SJCRH30 (cell line): ENCODE measurements at regions not wholly inside any gene's neighbourhood (a gene's known extent, or its start where the extent isn't known, plus 50 kb on each side); places are given as distances from the start of the nearest gene placed in this dataset.

ENCODE experiments used
- DNase-seq, 2 experiments: peaks; one replicate each; pipeline ENCODE4 v3.0.0-alpha.2; 2015 to 2020
- H3K27ac ChIP-seq: fragments of 250-450 bp; sonication (Bioruptor Pico); 2 replicates; pipeline ENCODE4 v1.5.1; 2020; ENCODE audit warnings: mild to moderate bottlenecking, moderate library complexity
- H3K27me3 ChIP-seq: fragments of 250-450 bp; sonication (Bioruptor Pico); 2 replicates; pipeline ENCODE4 v1.5.1; 2020; ENCODE audit warnings: mild to moderate bottlenecking, moderate library complexity
- H3K36me3 ChIP-seq: fragments of 250-450 bp; sonication (Bioruptor Pico); 2 replicates; pipeline ENCODE4 v1.5.1; 2020; ENCODE audit warnings: mild to moderate bottlenecking, moderate library complexity
- H3K4me1 ChIP-seq: fragments of 250-450 bp; sonication (Bioruptor Pico); 2 replicates; pipeline ENCODE4 v1.5.1; 2020; ENCODE audit warnings: mild to moderate bottlenecking, moderate library complexity
- H3K4me3 ChIP-seq: fragments of 250-450 bp; sonication (Bioruptor Pico); 2 replicates; pipeline ENCODE4 v1.5.1; 2020; ENCODE audit warnings: mild to moderate bottlenecking, moderate library complexity
- H3K9me3 ChIP-seq: fragments of 250-450 bp; sonication (Bioruptor Pico); replicated peaks from 2 replicates; pipeline ENCODE4 v1.5.1; 2020; ENCODE audit warnings: mild to moderate bottlenecking, moderate library complexity

DNA sequence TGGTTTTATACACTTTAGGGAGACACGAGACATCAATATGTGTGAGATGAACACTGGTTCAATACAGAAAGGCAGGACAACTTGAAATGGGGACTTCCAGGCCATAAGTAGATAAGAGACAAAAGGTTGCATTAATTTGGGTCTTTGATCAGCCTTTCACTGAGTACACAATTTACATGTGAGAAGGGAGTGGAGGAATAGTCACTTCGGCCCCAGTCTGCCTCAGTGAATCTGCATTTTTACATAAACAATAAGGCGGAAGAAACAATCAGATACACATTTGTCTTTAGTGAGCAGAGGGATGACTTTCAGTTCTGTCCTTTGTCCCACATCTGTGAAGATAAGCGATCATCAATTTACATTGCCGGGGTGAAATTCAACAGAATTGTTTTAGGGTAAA, 104.3 kb upstream of the ARL4C start:
- no peaks in the 10 kb centered on the region for H3K27me3 ChIP-seq
- no peaks in the 10 kb centered on the region for H3K4me1 ChIP-seq
- no peak for DNase-seq
- no peaks in the 10 kb centered on the region for H3K9me3 ChIP-seq
- H3K36me3 ChIP-seq = no peaks in the 10 kb centered on the region
- H3K27ac ChIP-seq = no peak overlapping the region
- H3K4me3 ChIP-seq = no peak overlapping the region

DNA sequence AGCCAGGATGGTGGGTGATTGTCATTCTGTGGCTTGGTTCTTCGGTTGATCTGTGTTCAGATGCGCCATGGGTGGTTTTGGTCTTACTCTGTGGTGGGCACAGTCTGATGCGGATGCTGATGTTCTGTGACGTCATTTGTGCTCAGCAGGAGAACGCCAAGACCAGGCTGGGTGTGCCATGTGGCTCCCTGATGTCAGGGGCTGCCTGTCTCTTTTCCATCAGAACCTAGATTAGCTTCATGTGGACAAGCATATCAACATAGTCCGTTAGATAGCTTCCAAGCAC, 100.6 kb upstream of the ARL4C start:
- Histone ChIP-seq H3K36me3 (no peaks in the 10 kb centered on the region), H3K9me3 (no peaks in the 10 kb centered on the region), H3K27ac (no peak overlapping the region), H3K4me1 (no peaks in the 10 kb centered on the region), H3K4me3 (no peak overlapping the region), H3K27me3 (no peaks in the 10 kb centered on the region)
- no peak for DNase-seq

DNA sequence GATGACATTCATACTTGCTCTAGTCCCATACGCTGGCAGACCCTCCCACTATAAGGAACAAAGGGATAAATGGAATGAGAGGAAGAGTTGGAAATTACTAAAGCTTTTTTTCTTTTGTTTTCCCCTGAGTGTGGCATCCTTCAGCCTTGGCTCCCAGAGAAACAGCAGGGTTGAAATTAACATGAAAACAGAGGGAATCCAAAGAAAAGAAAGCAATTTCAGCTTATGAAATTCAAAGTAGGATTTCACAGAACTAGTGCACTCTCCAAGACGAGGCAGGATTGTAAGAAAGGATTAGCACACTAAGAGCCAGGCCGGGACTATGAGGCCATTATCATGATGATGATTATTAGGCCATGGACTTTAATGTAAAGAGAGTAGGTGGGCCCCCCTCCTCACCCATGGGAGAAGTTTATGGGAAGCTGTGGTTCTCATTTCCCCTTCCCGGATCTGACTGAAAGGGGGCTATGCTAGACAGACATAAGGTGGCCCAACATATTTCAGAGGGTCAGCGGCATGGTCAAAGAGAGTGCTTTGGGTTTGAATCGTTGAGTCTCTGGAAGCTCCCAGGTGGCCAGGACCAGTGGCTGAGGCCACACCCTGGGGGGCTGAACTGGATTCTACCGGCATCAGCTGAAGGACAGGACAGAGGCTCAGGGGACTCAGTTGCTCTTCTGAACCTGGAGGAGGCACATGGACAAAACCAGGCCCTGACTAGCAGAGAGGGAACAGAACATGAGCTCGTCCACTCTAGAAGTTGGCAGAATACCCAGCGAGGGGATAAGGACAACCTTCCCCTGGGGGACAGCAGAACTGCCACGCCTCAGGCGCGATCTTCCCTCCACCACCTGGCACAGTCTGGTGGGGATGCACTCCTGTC, 100.1 kb upstream of the ARL4C start:
- no peaks in the 10 kb centered on the region for H3K36me3 ChIP-seq
- H3K4me1 ChIP-seq = no peaks in the 10 kb centered on the region
- no peak overlapping the region for H3K4me3 ChIP-seq
- H3K27ac ChIP-seq = no peak overlapping the region
- DNase-seq = no peak
- H3K9me3 ChIP-seq = no peaks in the 10 kb centered on the region
- H3K27me3 ChIP-seq = no peaks in the 10 kb centered on the region; the same call in 1 of the 2 replicates

DNA sequence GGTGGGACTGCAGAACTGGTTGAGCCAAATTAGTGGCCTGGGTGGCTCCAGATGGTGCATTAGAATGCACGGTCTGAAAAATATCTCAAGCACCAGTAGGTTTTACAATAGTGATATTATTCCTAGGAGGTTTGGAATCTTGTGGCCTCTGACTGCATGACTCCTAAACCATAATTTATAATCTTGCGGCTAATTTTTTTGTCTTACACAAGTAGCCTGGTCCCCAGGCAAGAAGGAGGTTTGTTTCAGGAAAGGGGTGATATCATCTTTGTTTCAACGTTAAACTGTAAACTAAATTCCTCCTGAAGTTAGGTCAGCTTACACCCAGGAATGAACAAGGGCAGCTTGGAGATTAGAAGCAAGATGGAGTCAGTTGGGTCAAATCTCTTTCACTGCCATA, 98.9 kb upstream of the ARL4C start:
- Histone ChIP-seq H3K4me1 (no peaks in the 10 kb centered on the region), H3K27ac (no peak overlapping the region), H3K4me3 (no peak overlapping the region), H3K27me3 (no peaks in the 10 kb centered on the region; the same call in 1 of the 2 replicates), H3K9me3 (no peaks in the 10 kb centered on the region), H3K36me3 (no peaks in the 10 kb centered on the region)
- DNase-seq = no peak

DNA sequence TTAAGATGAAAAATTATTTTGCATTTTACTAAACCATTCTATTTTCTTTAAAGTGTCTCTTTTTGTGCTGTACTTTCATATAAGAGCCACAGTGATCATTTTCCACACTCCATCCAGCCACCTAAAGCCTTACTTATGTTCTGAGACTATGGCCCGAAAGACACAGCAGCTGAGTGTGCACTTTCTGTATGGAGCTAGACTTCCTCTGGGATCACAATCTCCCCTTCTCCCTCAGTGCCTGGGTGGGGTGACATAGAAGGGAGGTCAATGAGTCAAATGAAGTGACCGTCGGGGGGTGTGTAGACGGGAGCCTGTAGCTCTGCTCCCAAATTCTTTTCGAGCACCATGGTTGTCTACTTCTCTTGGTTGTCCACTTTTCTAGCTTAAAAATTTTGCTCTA, 97.8 kb upstream of the ARL4C start:
- no peaks in the 10 kb centered on the region for H3K9me3 ChIP-seq
- no peaks in the 10 kb centered on the region for H3K4me1 ChIP-seq
- H3K36me3 ChIP-seq = no peaks in the 10 kb centered on the region
- no peak overlapping the region for H3K27ac ChIP-seq
- H3K4me3 ChIP-seq = no peak overlapping the region
- no peak for DNase-seq
- no peaks in the 10 kb centered on the region; the same call in 1 of the 2 replicates for H3K27me3 ChIP-seq

DNA sequence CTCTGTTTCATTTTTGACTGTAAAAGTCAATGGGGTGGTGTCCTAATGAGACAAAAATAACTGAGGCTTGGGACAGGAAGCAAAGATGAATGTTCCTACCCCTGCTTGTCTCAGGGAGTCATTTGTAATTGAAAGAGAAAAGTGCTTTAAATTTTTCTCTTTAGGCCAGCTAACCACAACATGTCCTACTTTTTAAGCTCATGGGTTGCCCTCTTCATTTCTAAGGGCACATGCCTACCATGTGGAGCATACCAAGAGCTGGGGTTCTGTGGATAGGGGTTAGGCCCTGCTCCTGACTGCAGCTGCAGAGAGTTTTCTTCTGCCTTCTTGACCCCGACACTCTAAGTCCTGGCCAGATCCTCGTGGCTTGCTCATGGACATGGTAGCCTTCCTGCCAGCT, 96.8 kb upstream of the ARL4C start:
- H3K4me3 ChIP-seq = no peak overlapping the region
- no peaks in the 10 kb centered on the region for H3K4me1 ChIP-seq
- H3K27ac ChIP-seq = no peak overlapping the region
- H3K27me3 ChIP-seq = no peaks in the 10 kb centered on the region; the same call in 1 of the 2 replicates
- no peaks in the 10 kb centered on the region for H3K9me3 ChIP-seq
- H3K36me3 ChIP-seq = no peaks in the 10 kb centered on the region
- DNase-seq = no peak

DNA sequence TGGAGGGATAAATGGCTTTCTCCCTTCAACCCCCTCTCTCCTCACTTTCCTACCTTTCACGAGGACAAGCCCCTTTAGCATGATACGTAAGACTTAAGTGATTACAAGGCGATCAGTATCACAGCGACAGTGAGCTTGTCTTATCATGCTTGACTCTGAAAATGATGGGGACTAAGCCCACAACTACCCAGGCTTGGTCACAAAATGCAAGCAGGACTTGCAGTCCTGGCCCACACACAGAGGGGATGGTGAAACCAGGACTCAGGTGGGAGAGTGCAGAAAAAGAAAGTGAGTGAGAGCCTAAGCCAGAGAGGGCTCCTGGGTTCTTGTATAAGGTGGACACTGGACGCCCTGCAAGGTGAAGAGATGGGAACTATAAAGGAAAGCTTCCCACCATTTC, 95.7 kb upstream of the ARL4C start:
- no peaks in the 10 kb centered on the region for H3K36me3 ChIP-seq
- no peak overlapping the region for H3K4me3 ChIP-seq
- H3K27me3 ChIP-seq = no peaks in the 10 kb centered on the region; the same call in 1 of the 2 replicates
- H3K27ac ChIP-seq = no peak overlapping the region
- no peak for DNase-seq
- H3K4me1 ChIP-seq = no peaks in the 10 kb centered on the region
- no peaks in the 10 kb centered on the region for H3K9me3 ChIP-seq

DNA sequence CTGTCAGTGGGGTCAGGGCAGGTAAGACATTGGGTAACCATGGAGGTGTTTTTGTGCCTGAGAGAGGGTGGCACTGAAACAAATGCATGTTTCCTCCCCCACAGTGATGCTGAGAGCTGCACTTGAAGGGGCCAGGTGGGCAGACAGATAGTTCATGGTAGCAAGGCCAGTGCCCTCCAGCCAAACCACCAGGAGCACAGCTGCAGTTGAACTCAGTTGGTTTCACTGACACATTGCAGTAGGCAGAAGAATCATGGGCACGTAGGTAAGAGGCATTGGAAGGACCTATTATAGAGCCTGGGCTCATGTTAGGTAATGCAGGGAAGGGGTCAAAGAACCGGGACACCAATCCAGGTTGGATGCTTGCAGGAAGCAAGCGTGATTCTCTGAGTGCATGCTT, 93.2 kb upstream of the ARL4C start:
- no peak for DNase-seq
- Histone ChIP-seq H3K27me3 (no peaks in the 10 kb centered on the region; the same call in 1 of the 2 replicates), H3K36me3 (no peaks in the 10 kb centered on the region), H3K27ac (no peak overlapping the region), H3K4me3 (no peak overlapping the region), H3K9me3 (no peaks in the 10 kb centered on the region), H3K4me1 (no peaks in the 10 kb centered on the region)

DNA sequence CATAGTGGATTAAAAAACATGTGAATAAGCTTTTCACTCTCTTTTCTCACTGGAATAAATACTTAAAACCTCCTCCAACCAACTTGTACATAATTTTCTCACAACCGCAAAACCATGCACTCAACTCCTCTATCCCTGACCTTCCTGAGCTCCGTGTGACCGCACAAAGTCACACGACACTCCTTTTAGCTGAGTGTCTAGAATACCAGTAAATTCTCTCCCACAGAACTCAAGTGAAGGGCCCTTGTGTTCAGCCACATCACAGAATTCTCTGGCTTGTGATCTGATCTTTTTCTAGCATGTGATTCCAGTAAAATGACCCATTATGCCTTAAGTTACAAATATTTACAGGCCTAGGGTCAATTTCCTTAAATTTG, 91.2 kb upstream of the ARL4C start:
- H3K9me3 ChIP-seq = no peaks in the 10 kb centered on the region
- H3K27me3 ChIP-seq = no peaks in the 10 kb centered on the region; the same call in 1 of the 2 replicates
- no peaks in the 10 kb centered on the region for H3K4me1 ChIP-seq
- H3K27ac ChIP-seq = no peak overlapping the region
- DNase-seq = no peak
- no peaks in the 10 kb centered on the region for H3K36me3 ChIP-seq
- H3K4me3 ChIP-seq = no peak overlapping the region

DNA sequence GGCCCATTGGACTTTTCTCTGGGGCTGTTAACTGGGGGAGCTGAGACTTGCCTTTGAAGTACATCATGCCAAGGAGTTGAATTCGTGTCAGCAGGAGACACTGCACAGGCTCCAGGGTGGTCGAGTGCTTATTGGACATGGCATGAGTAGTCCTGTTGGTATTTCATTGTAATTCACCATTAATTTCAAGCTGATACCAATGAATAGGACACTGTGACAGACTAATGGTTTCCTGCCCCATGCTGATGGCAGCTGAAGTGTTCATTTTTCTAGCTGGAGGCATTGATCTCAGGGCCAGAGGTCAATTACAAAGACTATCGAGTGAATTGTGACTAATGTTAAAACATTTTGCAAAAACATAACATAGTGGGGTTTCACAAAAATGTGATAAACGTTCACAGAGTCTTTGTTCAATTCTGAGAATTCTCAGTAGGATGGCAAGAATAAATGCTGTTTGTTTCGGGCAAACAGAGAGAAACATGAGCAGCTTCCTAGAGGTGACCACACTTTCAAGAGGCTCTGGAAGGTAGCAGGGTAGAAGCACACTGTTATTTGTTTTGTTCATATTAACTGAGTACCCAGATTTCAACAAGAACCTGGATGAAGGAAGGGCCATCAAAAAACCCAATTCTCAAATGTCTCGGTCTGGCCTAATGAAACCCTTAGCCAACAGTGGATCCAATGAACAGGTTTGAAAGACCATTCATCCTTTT, 90.6 kb upstream of the ARL4C start:
- Histone ChIP-seq H3K9me3 (no peaks in the 10 kb centered on the region), H3K36me3 (no peaks in the 10 kb centered on the region), H3K4me1 (no peaks in the 10 kb centered on the region), H3K4me3 (no peak overlapping the region), H3K27ac (no peak overlapping the region), H3K27me3 (no peaks in the 10 kb centered on the region; the same call in 1 of the 2 replicates)
- no peak for DNase-seq

DNA sequence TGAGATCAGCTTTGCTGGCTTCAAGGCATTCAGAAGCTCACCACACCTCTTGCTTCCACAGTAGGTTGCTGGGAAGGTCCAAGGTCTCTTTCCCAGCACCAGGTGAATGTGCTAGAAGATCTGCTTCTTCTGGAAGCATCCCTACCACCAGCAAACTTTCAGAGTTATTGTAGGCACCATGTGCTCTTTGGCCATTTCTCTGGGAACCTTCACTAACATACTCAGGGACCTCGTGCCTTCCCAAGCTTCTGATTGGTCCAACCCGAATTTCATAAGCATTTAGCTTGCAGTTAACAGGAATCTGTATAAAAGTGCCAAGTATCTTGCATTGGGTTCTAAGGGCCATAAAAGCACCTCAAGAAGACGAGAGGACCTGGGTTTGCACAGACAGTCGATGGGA, 86.5 kb upstream of the ARL4C start:
- H3K4me1 ChIP-seq = no peaks in the 10 kb centered on the region
- H3K9me3 ChIP-seq = no peaks in the 10 kb centered on the region
- H3K36me3 ChIP-seq = no peaks in the 10 kb centered on the region
- H3K27ac ChIP-seq = no peak overlapping the region
- no peak overlapping the region for H3K4me3 ChIP-seq
- no peak for DNase-seq
- H3K27me3 ChIP-seq = no peaks in the 10 kb centered on the region; the same call in 1 of the 2 replicates

DNA sequence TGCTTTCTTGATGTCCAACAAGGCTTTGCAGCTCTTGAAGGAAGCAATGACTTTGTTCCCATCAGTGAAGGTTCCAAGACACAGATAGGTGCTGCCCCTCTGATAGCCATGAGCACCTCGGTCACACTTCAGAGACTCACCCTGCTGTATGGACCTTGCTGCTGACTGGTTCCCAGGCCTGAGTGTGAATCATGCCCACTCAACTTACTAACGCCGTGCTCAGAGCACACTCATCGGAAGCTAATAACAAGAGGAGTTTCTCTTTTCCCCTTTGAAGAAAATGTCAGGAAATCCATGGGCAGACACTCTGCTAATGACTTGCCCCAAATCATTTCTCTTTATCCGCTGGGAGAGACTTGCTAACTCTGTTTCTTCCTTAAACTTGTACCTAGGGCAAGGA, 83.8 kb upstream of the ARL4C start:
- H3K4me3 ChIP-seq = no peak overlapping the region
- no peaks in the 10 kb centered on the region; the same call in 1 of the 2 replicates for H3K9me3 ChIP-seq
- no peak for DNase-seq
- no peaks in the 10 kb centered on the region; the same call in 1 of the 2 replicates for H3K27me3 ChIP-seq
- H3K4me1 ChIP-seq = no peaks in the 10 kb centered on the region
- no peaks in the 10 kb centered on the region for H3K36me3 ChIP-seq
- no peak overlapping the region for H3K27ac ChIP-seq

DNA sequence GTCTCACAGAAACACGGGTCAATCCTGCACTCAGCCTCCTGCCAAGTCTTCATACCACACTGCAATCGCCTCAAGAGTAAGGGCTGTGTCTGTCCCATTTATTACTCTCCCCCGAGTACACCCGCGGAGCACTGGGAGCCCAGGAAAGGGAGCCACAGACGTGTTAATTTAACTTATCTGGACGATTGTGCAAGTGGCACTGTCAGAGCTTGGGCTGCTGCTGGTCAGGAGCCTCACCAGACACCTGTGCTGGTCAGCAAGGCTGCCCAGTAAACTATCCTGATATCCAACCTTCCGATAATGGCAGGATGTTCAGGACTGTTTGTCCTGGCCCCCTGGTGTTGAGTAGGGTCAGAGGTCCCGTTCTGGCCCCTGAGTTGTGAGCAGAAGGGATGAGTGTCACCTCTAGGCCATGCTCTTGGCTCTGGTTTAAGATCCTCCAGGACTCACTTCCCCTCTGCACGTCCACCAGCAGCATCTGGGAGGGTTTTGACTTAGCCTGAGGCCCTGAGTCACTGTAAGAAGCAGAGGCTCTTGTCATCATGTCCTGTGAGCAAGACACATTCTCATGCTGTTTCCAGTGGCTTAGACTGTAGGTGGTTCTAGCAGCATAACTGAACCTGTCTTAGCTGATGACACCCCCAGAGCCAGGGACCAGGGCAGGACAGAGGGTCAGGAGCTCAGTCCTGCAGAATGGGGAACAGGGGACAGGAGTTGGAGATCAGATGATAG, 82.5 kb upstream of the ARL4C start:
- no peaks in the 10 kb centered on the region; the same call in 1 of the 2 replicates for H3K27me3 ChIP-seq
- no peak for DNase-seq
- no peaks in the 10 kb centered on the region; the same call in 1 of the 2 replicates for H3K9me3 ChIP-seq
- no peaks in the 10 kb centered on the region for H3K36me3 ChIP-seq
- no peak overlapping the region for H3K27ac ChIP-seq
- H3K4me1 ChIP-seq = no peaks in the 10 kb centered on the region
- no peak overlapping the region for H3K4me3 ChIP-seq

DNA sequence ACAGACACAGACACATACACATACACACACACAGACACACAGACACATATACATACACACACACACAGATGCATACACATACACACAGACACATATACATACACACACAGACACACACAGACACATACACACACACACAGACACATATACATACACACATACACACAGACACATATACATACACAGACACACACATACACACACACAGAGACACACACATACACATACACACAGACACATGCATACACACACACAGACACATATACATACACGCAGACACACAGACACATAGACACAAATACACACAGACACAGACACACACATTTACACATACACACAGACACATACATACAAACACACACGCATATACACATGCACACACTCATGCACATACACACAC, 81.5 kb upstream of the ARL4C start:
- no peak for DNase-seq
- no peaks in the 10 kb centered on the region; the same call in 1 of the 2 replicates for H3K9me3 ChIP-seq
- H3K27me3 ChIP-seq = no peaks in the 10 kb centered on the region; the same call in 1 of the 2 replicates
- H3K36me3 ChIP-seq = no peaks in the 10 kb centered on the region
- H3K4me3 ChIP-seq = no peak overlapping the region
- no peaks in the 10 kb centered on the region for H3K4me1 ChIP-seq
- no peak overlapping the region for H3K27ac ChIP-seq

DNA sequence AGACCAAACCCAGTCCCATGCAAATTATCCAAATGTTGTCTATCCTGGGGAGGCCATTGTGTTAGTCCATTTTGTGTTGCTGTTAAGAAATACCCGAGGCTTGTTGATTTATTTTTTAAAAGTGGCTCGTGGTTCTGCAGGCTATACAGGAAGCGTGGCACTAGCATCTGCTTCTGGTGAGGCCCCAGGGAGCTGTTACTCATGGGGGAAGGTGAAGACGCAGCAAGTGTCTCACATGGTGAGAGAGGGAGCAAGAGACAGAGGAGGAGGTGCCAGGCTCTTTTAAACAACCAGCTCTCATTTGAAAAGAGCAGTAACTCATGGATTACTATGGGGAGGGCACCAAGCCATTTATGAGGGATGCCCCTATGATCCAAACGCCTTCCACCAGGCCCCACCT, 80.3 kb upstream of the ARL4C start:
- H3K4me1 ChIP-seq = no peaks in the 10 kb centered on the region
- H3K27ac ChIP-seq = no peak overlapping the region
- H3K36me3 ChIP-seq = no peaks in the 10 kb centered on the region
- no peaks in the 10 kb centered on the region; the same call in 1 of the 2 replicates for H3K27me3 ChIP-seq
- DNase-seq = no peak
- no peak overlapping the region for H3K4me3 ChIP-seq
- H3K9me3 ChIP-seq = no peaks in the 10 kb centered on the region; the same call in 1 of the 2 replicates
